H9 (cell line): ENCODE measurements at regions not wholly inside any gene's neighbourhood (a gene's known extent, or its start where the extent isn't known, plus 50 kb on each side); places are given as distances from the start of the nearest gene placed in this dataset.

Experiments
- DNase-seq: peaks from one replicate; pipeline ENCODE4 v3.0.0-alpha.2; 2017
- H2AFZ ChIP-seq: one replicate; pipeline ENCODE4 v1.6.1; 2013; ENCODE audit warnings: mild to moderate bottlenecking, low read length, control low read depth, moderate library complexity
- H2AK5ac ChIP-seq: 2 replicates; pipeline ENCODE4 v1.6.1; 2013; ENCODE audit warnings: low read length, control low read depth, mixed read lengths; ENCODE audit not compliant: insufficient read length
- H2BK120ac ChIP-seq: one replicate; pipeline ENCODE4 v1.6.1; 2013; ENCODE audit warnings: low read depth, mild to moderate bottlenecking, low read length, control low read depth, inconsistent platforms; ENCODE audit not compliant: poor library complexity, severe bottlenecking
- H2BK12ac ChIP-seq: 2 replicates; pipeline ENCODE4 v1.6.1; 2013; ENCODE audit warnings: low read length, control low read depth, mixed read lengths, low read depth; ENCODE audit not compliant: insufficient read length
- H2BK15ac ChIP-seq: 2 replicates; pipeline ENCODE4 v1.6.1; 2013; ENCODE audit warnings: low read depth, low read length, control low read depth
- H2BK20ac ChIP-seq: one replicate; pipeline ENCODE4 v1.6.1; 2013; ENCODE audit warnings: low read depth, mild to moderate bottlenecking, low read length, control low read depth, inconsistent platforms; ENCODE audit not compliant: poor library complexity, severe bottlenecking
- H2BK5ac ChIP-seq: 2 replicates; pipeline ENCODE4 v1.6.1; 2013; ENCODE audit warnings: low read length, control low read depth, mixed read lengths; ENCODE audit not compliant: insufficient read length
- H3K14ac ChIP-seq: 2 replicates; pipeline ENCODE4 v1.6.1; 2013; ENCODE audit warnings: low read length, control low read depth; ENCODE audit not compliant: insufficient read depth
- H3K18ac ChIP-seq: 2 replicates; pipeline ENCODE4 v1.6.1; 2013; ENCODE audit warnings: low read depth, mild to moderate bottlenecking, mixed read lengths, low read length, control low read depth; ENCODE audit not compliant: insufficient read length
- H3K23ac ChIP-seq: 2 replicates; pipeline ENCODE4 v1.6.1; 2013; ENCODE audit warnings: low read length, control low read depth, mixed read lengths, low read depth; ENCODE audit not compliant: insufficient read length
- H3K23me2 ChIP-seq: 2 replicates; pipeline ENCODE4 v1.6.1; 2013; ENCODE audit warnings: low read depth, mild to moderate bottlenecking, mixed read lengths, low read length, control low read depth; ENCODE audit not compliant: insufficient read length, poor library complexity, severe bottlenecking
- H3K27ac ChIP-seq: 2 replicates; pipeline ENCODE4 v1.5.1; 2013; ENCODE audit warnings: low read length, control low read depth, mixed read lengths, low read depth; ENCODE audit not compliant: insufficient read length
- H3K27me3 ChIP-seq: 2 replicates; pipeline ENCODE4 v1.6.1; 2013; ENCODE audit warnings: low read length, control low read depth, inconsistent platforms; ENCODE audit not compliant: insufficient read depth
- H3K4ac ChIP-seq: 2 replicates; pipeline ENCODE4 v1.6.1; 2013; ENCODE audit warnings: low read depth, mild to moderate bottlenecking, control low read depth, inconsistent platforms, low read length, moderate library complexity
- H3K4me1 ChIP-seq: 2 replicates; pipeline ENCODE4 v1.6.1; 2013; ENCODE audit warnings: low read length, control low read depth, inconsistent platforms; ENCODE audit not compliant: insufficient read depth
- H3K4me2 ChIP-seq: 2 replicates; pipeline ENCODE4 v1.6.1; 2013; ENCODE audit warnings: low read length, control low read depth, mixed read lengths; ENCODE audit not compliant: insufficient read length, insufficient read depth
- H3K56ac ChIP-seq: 2 replicates; pipeline ENCODE4 v1.6.1; 2013; ENCODE audit warnings: low read depth, mild to moderate bottlenecking, mixed read lengths, low read length, control low read depth; ENCODE audit not compliant: insufficient read length
- H3K79me1 ChIP-seq: 2 replicates; pipeline ENCODE4 v1.6.1; 2013; ENCODE audit warnings: low read depth, mild to moderate bottlenecking, moderate library complexity, low read length, control low read depth, inconsistent platforms; ENCODE audit not compliant: insufficient read depth, poor library complexity, severe bottlenecking
- H3K79me2 ChIP-seq: 2 replicates; pipeline ENCODE4 v1.6.1; 2013; ENCODE audit warnings: low read length, control low read depth, inconsistent platforms; ENCODE audit not compliant: insufficient read depth
- H3K9ac ChIP-seq: 2 replicates; pipeline ENCODE4 v1.6.1; 2013; ENCODE audit warnings: low read length, control low read depth, mixed read lengths; ENCODE audit not compliant: insufficient read length; ENCODE audit errors: extremely low read depth
- H3K9me3 ChIP-seq: one replicate; pipeline ENCODE4 v1.6.1; 2013; ENCODE audit warnings: low read depth, low read length, inconsistent platforms; ENCODE audit not compliant: control insufficient read depth
- H3T11ph ChIP-seq: one replicate; pipeline ENCODE4 v1.6.1; 2013; ENCODE audit warnings: mild to moderate bottlenecking, low read length, control low read depth, inconsistent platforms
- H4K20me1 ChIP-seq: one replicate; pipeline ENCODE4 v1.6.1; 2013; ENCODE audit not compliant: control insufficient read depth, insufficient read length, insufficient read depth
- H4K5ac ChIP-seq: 2 replicates; pipeline ENCODE4 v1.6.1; 2013; ENCODE audit warnings: low read depth, mild to moderate bottlenecking, mixed read lengths, low read length, control low read depth; ENCODE audit not compliant: insufficient read length
- H4K8ac ChIP-seq: replicated peaks from 2 replicates; pipeline ENCODE4 v1.6.1; 2013; ENCODE audit warnings: low read length, control low read depth, mixed read lengths, low read depth; ENCODE audit not compliant: insufficient read length
- H4K91ac ChIP-seq: 2 replicates; pipeline ENCODE4 v1.6.1; 2013; ENCODE audit warnings: low read depth, mild to moderate bottlenecking, moderate library complexity, mixed read lengths, low read length, control low read depth; ENCODE audit not compliant: insufficient read length
- H3K27ac Mint-ChIP-seq, 3 experiments: 2 replicates in 2 of 3; 3 replicates in 1 of 3; pipeline ENCODE4 v1.8.0; 2020 to 2021; ENCODE audit warnings: mixed read lengths in 3 of 3, mild to moderate bottlenecking in 1 of 3, moderate library complexity in 1 of 3
- H3K27me3 Mint-ChIP-seq: 2 replicates; pipeline ENCODE4 v1.8.0; 2021; ENCODE audit warnings: low read depth, mild to moderate bottlenecking, moderate library complexity, mixed read lengths
- H3K36me3 Mint-ChIP-seq, 3 experiments: 2 replicates in 2 of 3; 3 replicates in 1 of 3; pipeline ENCODE4 v1.8.0; 2020 to 2021; ENCODE audit warnings: low read depth in 3 of 3, mixed read lengths in 3 of 3; ENCODE audit not compliant: insufficient read depth in 1 of 3
- H3K4me1 Mint-ChIP-seq, 2 experiments: 2 replicates each; pipeline ENCODE4 v1.8.0; 2020; ENCODE audit warnings: mixed read lengths in 2 of 2
- H3K4me3 Mint-ChIP-seq, 2 experiments: 2 replicates in 1 of 2; 3 replicates in 1 of 2; pipeline ENCODE4 v1.8.0; 2020 to 2021; ENCODE audit warnings: mild to moderate bottlenecking in 2 of 2, mixed read lengths in 2 of 2, moderate library complexity in 1 of 2
- H3K9me3 Mint-ChIP-seq, 2 experiments: 2 replicates in 1 of 2; 3 replicates in 1 of 2; pipeline ENCODE4 v1.8.0; 2020; ENCODE audit warnings: mild to moderate bottlenecking in 2 of 2, mixed read lengths in 2 of 2, moderate library complexity in 1 of 2
- WGBS: extraction: QIAGEN DNeasy Blood & Tissue Kit; methylation state at CpG from one replicate; pipeline ENCODE4 v1.1.7; 2013; ENCODE audit warnings: missing lambda C conversion rate, low lambda C conversion rate, mixed read lengths; ENCODE audit not compliant: insufficient read length; ENCODE audit errors: extremely low coverage; 5-methylcytosine and 5-hydroxymethylcytosine counted together
- TF ChIP-seq, protein P1 (sequence below): fragments of 200-600 bp; sonication (generic); conservative IDR thresholded peaks from 3 replicates; pipeline ENCODE4 v1.8.0; 2021; ENCODE audit warnings: antibody characterized with exemption, mild to moderate bottlenecking

DNA sequence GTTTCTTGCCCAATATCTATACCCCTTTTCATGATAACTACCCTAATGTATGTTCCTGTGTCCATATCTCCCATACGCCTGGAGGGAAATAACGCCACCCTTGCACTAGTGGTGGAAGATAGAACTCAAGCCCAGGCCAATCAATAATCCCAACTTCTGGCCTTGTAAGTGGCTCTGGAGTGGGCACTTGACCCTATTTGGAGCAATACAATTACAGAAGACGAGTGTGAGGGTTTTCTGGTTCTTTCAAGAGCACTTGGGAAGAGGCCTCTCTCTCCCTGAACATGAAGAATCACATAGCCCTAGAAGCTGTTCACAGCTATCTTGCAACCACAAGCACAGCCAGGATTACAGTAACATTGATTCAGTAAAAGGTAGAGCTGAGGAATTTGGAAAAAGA, 217.9 kb downstream of the RAB11FIP4 start:
- Histone ChIP-seq H2AFZ (no peak overlapping the region), H2BK5ac (no peak overlapping the region), H3K14ac (no peak overlapping the region), H3K4me2 (no peak overlapping the region), H4K91ac (no peak overlapping the region), H3K79me1 (no peaks in the 10 kb centered on the region), H3K4me1 (peaks cover 11% of the 10 kb centered on the region; the same call in 1 of the 2 replicates), H2BK20ac (no peak overlapping the region), H3K23me2 (no peaks in the 10 kb centered on the region), H3K27ac (no peak overlapping the region), H3K56ac (no peak overlapping the region), H3K79me2 (no peaks in the 10 kb centered on the region), H3K27me3 (no peaks in the 10 kb centered on the region), H2AK5ac (no peak overlapping the region), H3K9ac (no peak overlapping the region), H3T11ph (no peak overlapping the region), H4K8ac (no peak overlapping the region), H3K23ac (no peak overlapping the region), H3K9me3 (no peaks in the 10 kb centered on the region), H2BK15ac (no peak overlapping the region), H4K5ac (no peak overlapping the region), H4K20me1 (no peaks in the 10 kb centered on the region), H2BK12ac (peak overlapping the region; percentile 4), H3K4ac (no peak overlapping the region), H3K18ac (no peak overlapping the region), H2BK120ac (no peak overlapping the region)
- no peak for DNase-seq
- WGBS: no CpG with 5 or more reads among the region's 3 CpGs
- no peaks in the 10 kb centered on the region; a peak in 1 of 7 replicates for H3K36me3 Mint-ChIP-seq
- no peak overlapping the region for H3K4me3 Mint-ChIP-seq
- H3K27ac Mint-ChIP-seq: no peak overlapping the region
- TF ChIP-seq, protein P1, sequence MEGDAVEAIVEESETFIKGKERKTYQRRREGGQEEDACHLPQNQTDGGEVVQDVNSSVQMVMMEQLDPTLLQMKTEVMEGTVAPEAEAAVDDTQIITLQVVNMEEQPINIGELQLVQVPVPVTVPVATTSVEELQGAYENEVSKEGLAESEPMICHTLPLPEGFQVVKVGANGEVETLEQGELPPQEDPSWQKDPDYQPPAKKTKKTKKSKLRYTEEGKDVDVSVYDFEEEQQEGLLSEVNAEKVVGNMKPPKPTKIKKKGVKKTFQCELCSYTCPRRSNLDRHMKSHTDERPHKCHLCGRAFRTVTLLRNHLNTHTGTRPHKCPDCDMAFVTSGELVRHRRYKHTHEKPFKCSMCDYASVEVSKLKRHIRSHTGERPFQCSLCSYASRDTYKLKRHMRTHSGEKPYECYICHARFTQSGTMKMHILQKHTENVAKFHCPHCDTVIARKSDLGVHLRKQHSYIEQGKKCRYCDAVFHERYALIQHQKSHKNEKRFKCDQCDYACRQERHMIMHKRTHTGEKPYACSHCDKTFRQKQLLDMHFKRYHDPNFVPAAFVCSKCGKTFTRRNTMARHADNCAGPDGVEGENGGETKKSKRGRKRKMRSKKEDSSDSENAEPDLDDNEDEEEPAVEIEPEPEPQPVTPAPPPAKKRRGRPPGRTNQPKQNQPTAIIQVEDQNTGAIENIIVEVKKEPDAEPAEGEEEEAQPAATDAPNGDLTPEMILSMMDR: no peak
- peaks cover 15 to 22% of the 10 kb centered on the region in 2 experiments for H3K4me1 Mint-ChIP-seq
- H3K9me3 Mint-ChIP-seq: no peaks in the 10 kb centered on the region
- H3K27me3 Mint-ChIP-seq: no peaks in the 10 kb centered on the region; the same call in 1 of the 2 replicates
